SHP77 (cell line): ENCODE measurements at regions not wholly inside any gene's neighbourhood (a gene's known extent, or its start where the extent isn't known, plus 50 kb on each side); places are given as distances from the start of the nearest gene placed in this dataset.
"Not testable (repeated sequence)": the region's sequence is repeated elsewhere in the genome, so short reads cannot be mapped to it uniquely, and the experiment has no call there.

Source experiments
- DNase-seq, 2 experiments: peaks; one replicate each; lab custom pipeline; 2025; lab: John Stamatoyannopoulos, UW

DNA sequence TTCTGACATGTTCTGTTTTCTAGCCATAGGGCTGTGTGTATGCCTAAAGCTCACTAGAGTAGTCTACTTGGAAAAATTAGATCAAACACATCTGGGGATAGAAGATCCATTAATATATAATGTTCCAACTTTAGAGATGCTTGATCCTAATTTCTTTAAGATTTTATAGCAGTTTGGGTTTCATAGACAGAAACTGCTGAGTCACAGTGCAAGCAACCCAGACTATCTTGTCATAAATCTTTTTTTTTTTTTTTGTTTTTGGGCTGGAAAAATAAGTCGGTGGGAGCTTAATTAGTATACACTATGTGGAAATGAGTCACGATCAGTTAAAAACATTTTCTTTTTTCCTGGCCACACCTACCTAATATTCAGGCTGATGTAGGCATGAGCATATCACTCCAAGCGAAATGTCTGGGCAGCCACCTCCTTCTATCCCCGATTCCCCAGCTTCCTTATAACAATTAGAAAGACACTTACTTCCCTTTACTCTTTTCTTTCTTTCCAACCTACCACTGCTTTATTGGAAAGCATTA lies 58.2 kb upstream of the CASK start:
- DNase-seq, result no peak

DNA sequence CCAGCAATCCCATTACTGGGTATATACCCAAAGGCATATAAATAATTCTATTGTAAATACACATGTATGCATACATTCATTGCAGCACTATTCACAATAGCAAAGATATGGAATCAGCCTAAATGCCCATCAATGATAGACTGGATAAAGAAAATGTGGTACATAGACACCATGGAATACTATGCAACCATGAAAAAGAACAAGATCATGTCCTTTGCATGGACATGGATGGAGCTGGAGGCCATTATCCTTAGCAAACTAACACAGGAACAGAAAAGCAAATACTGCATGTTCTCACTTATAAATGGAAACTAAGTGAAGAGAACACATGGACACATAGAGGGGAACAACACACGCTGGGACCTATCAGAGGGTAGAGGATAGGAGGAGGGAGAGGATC lies 51.3 kb upstream of the CASK start:
- not testable (repeated sequence) for DNase-seq

DNA sequence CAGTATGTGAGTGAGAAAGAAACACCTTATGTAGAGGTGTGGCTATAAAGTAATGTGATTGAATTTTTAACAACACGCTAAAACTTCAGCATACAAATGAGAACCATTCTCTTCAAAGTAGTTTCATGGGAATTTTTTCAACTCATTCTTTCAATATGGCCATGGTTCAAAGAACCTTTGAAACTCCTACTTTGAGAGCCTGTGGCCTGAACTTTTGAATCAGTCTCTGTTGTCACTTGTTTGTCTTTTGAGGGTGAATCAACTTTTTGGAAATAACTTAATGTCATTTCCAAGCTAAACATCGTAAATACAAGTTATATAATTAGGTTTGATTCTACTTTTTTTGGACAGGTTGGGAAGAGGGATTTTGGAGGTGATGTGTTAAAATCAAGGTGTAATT lies 49.9 kb upstream of the CASK start:
- no peak for DNase-seq
